Muscle of leg (tissue), 3 donors: ENCODE measurements at regions not wholly inside any gene's neighbourhood (a gene's known extent, or its start where the extent isn't known, plus 50 kb on each side); places are given as distances from the start of the nearest gene placed in this dataset.

Experiments used
- DNase-seq: peaks from one replicate; pipeline ENCODE4 v3.0.0; 2013
- H3K27ac ChIP-seq: one replicate; pipeline ENCODE4 v1.5.1; 2013; ENCODE audit warnings: mild to moderate bottlenecking, low read length, control low read depth
- H3K27me3 ChIP-seq: one replicate; pipeline ENCODE4 v1.6.1; 2013; ENCODE audit warnings: low read length; ENCODE audit not compliant: control insufficient read depth, insufficient read depth
- H3K36me3 ChIP-seq: one replicate; pipeline ENCODE4 v1.6.1; 2013; ENCODE audit warnings: low read length; ENCODE audit not compliant: control insufficient read depth, insufficient read depth
- H3K4me1 ChIP-seq: one replicate; pipeline ENCODE4 v1.6.1; 2013; ENCODE audit warnings: low read length; ENCODE audit not compliant: control insufficient read depth, insufficient read depth
- H3K4me3 ChIP-seq: one replicate; pipeline ENCODE4 v1.5.1; 2013; ENCODE audit warnings: low read length, control low read depth
- H3K9me3 ChIP-seq: replicated peaks from 2 replicates; pipeline ENCODE4 v1.6.1; 2013; ENCODE audit warnings: low read depth, low read length; ENCODE audit not compliant: control insufficient read depth
- WGBS: methylation state at CpG from one replicate; pipeline ENCODE4 v1.1.5; 2013; ENCODE audit warnings: missing lambda C conversion rate; ENCODE audit not compliant: insufficient coverage; 5-methylcytosine and 5-hydroxymethylcytosine counted together

DNA sequence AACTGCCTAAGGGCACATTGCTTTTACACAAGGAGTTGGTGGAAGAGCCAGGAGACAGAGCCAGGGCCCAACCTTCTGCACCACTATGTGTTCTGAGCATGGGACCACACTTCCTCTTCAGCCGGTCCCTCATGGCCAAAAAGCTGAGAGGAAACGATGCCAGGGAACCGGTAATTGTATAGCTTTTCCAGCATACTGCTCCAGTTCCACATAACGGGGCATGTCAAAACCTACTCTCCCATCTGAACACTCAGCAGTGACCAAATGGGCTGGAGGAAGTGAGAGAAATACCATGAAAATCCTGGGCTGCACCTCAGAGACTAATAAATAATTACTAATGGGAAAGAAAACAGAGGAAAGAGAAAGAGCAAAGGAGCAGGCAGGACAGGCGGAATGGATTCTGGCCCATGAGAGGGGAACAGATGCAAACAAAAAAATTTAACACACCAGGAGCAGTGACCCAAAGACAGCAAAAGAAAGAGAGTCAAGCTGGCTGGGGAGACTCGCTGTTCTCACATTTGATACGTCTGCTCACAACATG lies 52.0 kb upstream of the BMP2 start:
- Histone ChIP-seq H3K4me3 (no peak overlapping the region), H3K9me3 (no peaks in the 10 kb centered on the region), H3K36me3 (no peaks in the 10 kb centered on the region), H3K4me1 (peaks cover 6% of the 10 kb centered on the region), H3K27me3 (peaks cover 2% of the 10 kb centered on the region), H3K27ac (peak overlapping the region; percentile 7)
- peak; percentile 83 for DNase-seq
- WGBS, result 40% methylated on average over 1 of the region's 7 CpGs

DNA sequence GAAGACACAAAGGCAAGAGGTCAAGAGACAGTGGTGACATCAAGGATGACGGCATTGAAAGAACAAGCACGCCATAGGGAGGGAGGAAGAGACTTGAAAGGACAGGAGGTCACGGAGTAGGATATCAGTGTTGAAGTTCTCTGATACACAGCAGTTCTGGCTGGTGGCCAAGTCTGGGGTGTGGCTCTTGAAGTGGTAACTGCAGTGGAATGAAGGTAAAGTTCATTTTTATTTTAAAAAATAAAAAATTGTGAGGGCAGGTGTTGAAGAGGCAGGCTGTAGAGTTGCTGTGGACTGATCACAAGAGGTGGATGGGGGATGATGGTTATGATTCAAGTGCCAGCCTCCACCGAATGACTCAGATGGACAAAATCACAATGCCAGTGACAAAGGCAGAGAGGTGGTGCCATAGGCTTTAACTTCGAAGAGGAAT lies 53.2 kb upstream of the BMP2 start:
- H3K9me3 ChIP-seq, result no peaks in the 10 kb centered on the region
- peaks cover 2% of the 10 kb centered on the region for H3K27me3 ChIP-seq
- WGBS, result 93% methylated on average over 5 of the region's 5 CpGs
- no peaks in the 10 kb centered on the region for H3K36me3 ChIP-seq
- DNase-seq, result no peak
- H3K4me3 ChIP-seq, result no peak overlapping the region
- no peak overlapping the region for H3K27ac ChIP-seq
- H3K4me1 ChIP-seq, result peaks cover 6% of the 10 kb centered on the region

DNA sequence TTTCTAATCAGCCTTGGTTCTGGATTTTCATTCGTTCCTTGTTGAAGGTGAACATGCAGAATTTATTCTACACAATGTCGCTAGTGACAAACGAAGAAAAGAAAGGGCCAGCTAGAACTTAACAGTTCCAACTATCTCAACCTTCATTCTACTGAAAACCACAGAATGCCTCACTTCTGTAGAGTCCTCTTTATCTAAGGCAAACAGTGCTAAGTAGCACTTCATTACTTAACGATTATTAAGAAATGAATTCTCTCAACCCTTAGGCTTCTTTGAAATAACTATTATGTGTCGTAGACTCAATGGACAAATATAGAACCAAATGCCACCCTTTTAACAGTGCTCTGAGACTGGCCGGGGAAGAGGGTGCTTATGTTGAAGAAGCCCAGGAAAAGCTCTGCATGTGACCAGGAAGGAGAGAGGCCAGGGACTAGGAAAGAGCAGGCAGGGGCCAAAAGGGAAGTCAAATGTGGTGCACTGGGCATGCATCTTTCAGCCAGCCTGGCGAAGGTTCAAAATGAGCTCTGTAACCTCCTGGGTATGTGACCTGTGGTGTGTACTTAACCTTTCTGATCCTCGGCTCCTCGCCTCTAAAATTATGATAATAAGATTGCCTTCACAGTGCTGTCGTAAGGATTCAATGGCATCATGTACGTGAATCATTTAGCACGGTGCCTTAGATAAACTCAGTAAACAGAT lies 55.4 kb upstream of the BMP2 start:
- no peaks in the 10 kb centered on the region for H3K27me3 ChIP-seq
- WGBS, result 91% methylated on average over 4 of the region's 12 CpGs
- no peak overlapping the region for H3K4me3 ChIP-seq
- H3K27ac ChIP-seq, result no peak overlapping the region
- peaks cover 14% of the 10 kb centered on the region for H3K4me1 ChIP-seq
- DNase-seq, result no peak
- no peaks in the 10 kb centered on the region for H3K9me3 ChIP-seq
- no peaks in the 10 kb centered on the region for H3K36me3 ChIP-seq

DNA sequence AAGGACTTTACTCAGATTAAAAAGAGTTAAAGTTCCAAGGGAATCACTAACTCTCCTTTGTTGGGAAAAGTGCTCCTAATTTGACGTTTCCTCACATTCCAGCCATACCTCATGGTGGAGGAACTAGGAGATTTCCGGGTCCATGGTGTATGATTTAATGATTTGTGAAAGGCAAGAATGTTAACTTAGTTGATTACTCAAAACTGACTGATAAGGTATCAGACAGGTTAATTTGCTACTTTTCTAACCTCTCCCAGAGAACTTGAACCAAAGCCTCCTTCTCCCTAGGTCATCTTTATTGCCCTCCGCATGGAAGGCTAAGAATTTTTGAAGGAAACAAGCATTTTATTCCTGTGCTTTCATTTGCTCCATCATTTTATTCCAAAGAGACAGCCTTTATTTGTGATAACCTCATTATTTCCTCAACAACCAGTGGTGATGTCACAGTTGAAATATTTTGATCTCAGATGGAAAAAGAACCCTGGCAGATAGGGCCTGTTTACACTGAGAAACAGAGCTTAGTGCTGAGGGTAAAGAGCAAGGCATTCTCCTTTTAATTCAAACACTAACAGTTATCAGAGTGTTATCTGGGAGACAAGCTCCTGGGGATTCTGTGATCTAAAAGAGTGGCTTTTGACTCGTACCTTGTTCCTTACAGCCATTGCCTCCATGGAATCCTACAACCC lies 57.4 kb upstream of the BMP2 start:
- no peak for DNase-seq
- no peaks in the 10 kb centered on the region for H3K36me3 ChIP-seq
- WGBS, result no CpG with 5 or more reads among the region's 4 CpGs
- no peak overlapping the region for H3K27ac ChIP-seq
- no peaks in the 10 kb centered on the region for H3K27me3 ChIP-seq
- H3K4me3 ChIP-seq, result no peak overlapping the region
- H3K9me3 ChIP-seq, result no peaks in the 10 kb centered on the region
- peaks cover 8% of the 10 kb centered on the region for H3K4me1 ChIP-seq

DNA sequence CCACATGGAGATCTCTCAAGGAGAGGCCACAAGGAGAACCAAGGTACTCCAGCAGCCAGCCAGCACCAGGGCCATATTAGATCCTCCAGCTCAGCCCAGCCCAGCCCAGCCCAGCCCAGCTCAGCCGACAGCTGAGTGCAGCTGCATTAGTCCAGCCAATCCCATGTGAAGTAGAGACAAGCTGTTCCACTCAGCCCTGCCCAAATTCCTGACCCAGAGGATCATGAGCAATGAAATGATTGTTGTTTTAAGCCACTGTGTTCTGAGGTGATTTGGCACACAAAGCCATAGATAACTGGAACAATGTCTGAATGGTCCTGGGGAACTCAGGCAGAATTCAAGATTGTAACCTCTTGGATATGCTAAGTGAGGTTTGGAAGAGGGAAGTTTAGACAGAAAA lies 59.5 kb upstream of the BMP2 start:
- 20% methylated on average over 1 of the region's 1 CpG for WGBS
- H3K4me1 ChIP-seq, result peaks cover 8% of the 10 kb centered on the region
- H3K4me3 ChIP-seq, result no peak overlapping the region
- no peaks in the 10 kb centered on the region for H3K27me3 ChIP-seq
- no peaks in the 10 kb centered on the region for H3K36me3 ChIP-seq
- peak; percentile 43 for DNase-seq
- H3K9me3 ChIP-seq, result no peaks in the 10 kb centered on the region
- no peak overlapping the region for H3K27ac ChIP-seq

DNA sequence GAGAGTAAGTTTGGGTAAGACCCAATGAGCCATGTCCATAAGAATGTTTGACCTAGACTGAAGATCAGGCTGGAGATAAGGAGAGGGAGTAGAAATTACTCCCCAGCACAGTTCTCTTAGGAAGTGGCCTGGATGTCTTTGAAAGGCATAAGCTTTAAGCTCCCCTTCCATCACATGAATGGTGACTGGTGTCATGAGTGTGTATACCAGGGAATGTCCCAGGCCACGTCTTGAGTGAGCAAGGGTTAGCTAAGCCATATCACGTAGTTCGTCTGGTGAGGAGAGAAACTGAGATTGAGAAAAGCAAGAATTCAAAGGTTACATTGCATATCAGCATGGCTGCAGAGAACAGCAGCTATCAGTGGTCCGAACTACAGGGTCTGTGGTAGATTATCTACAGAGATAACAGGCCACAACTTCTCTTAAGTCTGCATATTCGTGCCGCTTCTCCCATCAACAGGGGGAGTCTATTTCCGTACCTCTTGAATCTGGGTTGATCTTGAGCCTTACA lies 60.1 kb upstream of the BMP2 start:
- WGBS, result 88% methylated on average over 3 of the region's 7 CpGs
- Histone ChIP-seq H3K27ac (no peak overlapping the region), H3K4me1 (peaks cover 8% of the 10 kb centered on the region), H3K36me3 (no peaks in the 10 kb centered on the region), H3K9me3 (no peaks in the 10 kb centered on the region), H3K27me3 (no peaks in the 10 kb centered on the region), H3K4me3 (no peak overlapping the region)
- no peak for DNase-seq

DNA sequence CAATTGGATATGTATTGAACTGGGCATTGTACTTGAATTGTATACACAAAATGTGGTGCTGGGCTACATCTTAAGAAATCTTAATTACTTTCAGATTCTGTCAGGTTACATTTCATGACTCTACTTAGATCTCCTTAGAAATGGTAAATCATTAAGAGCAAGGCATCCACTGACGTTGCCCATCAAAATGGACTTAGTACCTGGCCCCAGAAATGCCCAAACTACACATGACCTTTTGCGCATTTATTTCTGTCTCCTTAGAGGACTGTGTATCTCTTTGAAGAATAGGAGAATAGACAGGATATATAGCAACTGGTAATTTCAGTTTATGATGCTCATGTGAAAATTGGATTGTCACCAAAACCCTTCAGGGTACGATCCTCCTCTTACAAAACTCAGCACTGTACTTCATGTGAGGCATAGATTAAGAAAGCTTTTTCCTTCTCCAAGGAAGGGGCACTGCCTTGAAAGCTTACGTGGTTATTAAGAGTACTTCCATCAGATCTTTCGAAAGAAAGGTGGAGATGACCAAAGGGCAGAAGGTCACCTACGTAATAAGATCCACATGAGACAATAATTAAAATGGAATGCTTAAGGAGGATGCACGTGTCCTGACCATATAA lies 61.4 kb upstream of the BMP2 start:
- no peak overlapping the region for H3K4me3 ChIP-seq
- no peaks in the 10 kb centered on the region for H3K36me3 ChIP-seq
- no peaks in the 10 kb centered on the region for H3K9me3 ChIP-seq
- no peaks in the 10 kb centered on the region for H3K27me3 ChIP-seq
- H3K4me1 ChIP-seq, result peaks cover 11% of the 10 kb centered on the region
- H3K27ac ChIP-seq, result no peak overlapping the region
- DNase-seq, result no peak
- WGBS, result no CpG with 5 or more reads among the region's 7 CpGs

DNA sequence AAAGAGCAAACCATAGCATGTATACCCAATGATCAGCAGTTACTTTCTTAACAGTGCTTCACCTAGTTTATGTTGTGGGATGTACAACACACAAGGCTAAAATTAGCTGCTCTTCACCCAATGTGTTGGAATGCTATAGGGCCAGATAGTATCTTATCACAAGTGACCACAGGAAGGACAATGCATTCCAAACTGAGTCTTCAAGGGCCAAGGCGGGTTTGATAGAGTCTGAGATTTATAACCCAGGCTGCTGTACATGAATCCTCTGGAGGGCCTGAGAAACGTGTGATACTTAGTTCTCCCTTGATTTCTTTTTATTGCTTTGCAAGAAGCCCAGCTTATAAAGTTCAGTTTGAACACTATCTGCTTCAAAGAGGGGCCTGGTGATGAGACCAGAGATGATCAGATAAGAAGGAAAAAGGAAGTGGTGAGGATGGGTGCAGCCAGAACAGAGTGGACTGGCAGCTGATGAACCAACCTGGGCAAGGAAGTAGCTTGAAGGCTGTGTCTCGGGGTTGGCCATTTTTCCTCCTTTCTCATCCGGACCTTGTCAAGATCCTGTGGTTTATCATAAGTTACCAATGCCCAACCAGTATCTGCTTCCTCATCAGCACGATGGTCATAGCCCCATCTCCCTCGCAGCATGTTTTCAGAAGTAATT lies 62.2 kb upstream of the BMP2 start:
- WGBS, result 90% methylated on average over 3 of the region's 6 CpGs
- Histone ChIP-seq H3K27me3 (no peaks in the 10 kb centered on the region), H3K9me3 (no peaks in the 10 kb centered on the region), H3K36me3 (no peaks in the 10 kb centered on the region), H3K4me1 (peaks cover 11% of the 10 kb centered on the region), H3K27ac (no peak overlapping the region), H3K4me3 (no peak overlapping the region)
- DNase-seq, result no peak

DNA sequence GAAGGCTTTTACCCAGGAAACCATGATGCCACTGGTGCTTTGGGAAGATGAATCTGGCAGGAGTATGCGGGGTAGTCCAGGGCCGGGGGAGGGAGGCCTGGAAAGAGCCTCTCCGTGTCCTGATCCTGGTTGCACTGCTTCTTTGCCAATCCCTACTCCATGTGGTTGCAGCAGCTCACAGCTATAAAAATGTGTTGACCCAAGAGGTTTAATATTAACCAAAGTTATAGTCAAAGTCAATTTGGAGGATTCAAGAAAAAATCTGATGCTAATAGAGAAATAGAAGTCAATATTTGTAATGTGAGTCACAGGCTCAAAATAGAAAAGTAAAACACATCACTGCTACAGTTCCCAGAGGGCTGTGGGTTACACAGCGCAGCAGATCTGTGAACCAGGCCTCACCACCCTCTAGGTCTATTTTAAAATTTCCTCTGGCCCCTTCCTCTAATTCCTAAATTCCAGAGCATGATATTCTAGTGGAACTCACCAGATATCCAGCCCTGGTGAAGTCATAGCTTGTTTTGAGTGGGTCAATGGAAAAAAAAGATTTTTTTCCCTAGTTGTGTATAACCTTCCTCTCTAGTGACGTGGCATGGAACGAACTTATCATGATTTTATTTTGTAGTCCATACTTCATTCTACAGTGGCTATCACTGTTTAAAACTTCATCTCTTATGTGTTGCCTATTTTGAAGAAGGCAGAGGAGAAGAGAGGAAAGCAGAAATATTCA lies 63.2 kb upstream of the BMP2 start:
- H3K4me1 ChIP-seq, result peaks cover 11% of the 10 kb centered on the region
- H3K27me3 ChIP-seq, result no peaks in the 10 kb centered on the region
- no peak overlapping the region for H3K4me3 ChIP-seq
- H3K9me3 ChIP-seq, result no peaks in the 10 kb centered on the region
- DNase-seq, result peak; percentile 48
- WGBS, result no CpG with 5 or more reads among the region's 6 CpGs
- H3K36me3 ChIP-seq, result no peaks in the 10 kb centered on the region
- peak overlapping the region; percentile 39 for H3K27ac ChIP-seq
